ENCODE measurements at regions not wholly inside any gene's neighbourhood (a gene's known extent, or its start where the extent isn't known, plus 50 kb on each side); places are given as distances from the start of the nearest gene placed in this dataset.

DNA sequence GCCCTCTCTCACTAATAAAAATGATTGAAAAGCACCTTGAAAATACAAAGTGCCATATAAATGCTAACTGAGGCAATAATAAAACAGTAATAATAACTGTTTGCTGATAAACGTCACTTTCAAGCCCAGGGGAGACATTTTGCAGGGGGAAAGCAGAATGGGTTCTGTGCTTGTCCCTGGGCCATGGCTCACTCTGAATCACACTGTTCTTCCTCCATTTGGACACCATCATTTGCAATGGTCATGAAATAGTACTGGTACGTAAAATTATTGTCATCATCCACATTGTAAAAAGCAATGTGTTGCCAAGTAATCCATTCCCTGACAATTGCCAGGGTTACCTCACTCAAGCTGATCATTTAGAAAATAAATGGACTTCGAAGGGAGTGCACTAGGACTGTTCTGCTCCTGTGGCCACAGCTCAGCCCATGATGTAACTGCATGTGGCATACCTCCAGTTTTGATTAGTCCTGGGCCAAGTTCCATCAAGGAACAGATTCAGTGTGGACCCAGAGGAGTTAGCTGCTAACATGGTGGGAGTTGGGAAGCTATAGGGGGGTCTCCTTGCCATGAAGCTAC, 508.8 kb upstream of the CELF4 start:
- no peak for DNase-seq

DNA sequence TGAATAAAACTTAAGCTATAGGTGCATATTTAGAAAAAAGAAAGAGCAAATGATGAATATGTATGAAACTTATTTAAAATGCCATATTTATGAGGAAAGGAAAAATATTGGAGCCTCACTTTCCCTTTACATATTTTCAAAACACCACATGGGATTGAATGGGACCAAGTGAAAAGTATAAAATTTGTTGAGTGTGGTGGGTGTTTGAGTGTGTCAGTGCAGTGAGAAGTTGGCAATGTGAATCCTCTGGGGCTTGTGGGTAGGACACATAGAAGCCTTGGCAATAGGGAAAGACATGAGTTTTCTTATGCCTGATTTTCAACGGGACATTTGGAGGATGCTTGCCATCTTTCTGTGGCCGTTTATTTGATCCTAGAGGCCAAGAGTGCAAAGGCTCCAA, 502.2 kb upstream of the CELF4 start:
- DNase-seq: no peak

DNA sequence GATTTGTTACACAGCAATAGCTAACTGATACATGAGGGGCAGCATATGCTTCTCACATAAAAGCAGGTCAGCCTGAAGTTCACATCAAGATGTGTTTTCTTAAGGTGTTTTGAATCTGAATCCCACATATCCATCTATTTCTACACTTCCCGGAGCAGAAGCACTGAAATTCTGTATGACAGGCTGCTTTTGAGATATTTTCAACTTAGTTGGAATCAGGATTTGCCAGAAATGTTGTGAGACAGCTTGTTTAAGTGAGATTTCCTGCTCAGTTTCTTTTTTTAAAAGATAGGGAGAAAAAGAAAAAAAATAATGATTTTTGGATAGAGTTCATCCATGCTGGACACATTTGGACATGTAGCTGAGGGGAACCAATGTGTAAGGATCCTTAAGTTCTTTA, 501.5 kb upstream of the CELF4 start:
- DNase-seq: no peak

DNA sequence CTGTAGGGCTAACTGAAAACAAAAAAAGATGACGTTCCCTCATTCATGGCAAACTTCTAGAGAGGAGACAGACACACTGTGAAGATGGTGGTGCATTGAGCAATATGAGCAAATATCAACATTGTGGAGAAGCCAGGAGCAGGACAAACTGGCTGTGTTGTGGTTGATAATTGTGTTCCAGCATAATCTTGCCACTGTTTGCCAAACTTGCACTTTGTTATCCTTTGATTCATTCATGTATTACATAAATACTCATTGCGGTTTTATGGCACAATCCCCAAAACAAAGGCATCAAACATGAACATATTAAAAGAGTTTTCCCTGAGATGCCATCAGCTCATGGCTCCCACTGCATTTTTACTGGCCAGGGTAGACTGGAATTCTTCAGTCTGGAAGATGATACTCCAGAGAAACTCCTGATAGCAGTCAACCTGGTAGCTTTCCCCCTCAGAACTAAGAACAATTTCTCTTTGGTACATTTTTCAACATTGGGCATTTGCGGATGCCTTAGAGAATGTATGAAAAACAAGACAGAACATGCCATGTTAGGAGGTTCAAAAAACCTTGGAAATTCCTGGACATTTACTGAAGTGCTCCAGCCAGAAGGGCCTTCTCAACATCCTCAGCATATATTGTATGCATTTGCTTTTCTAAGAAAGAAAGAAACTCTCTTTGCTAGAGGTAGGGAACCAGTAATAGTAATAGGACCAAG, 487.4 kb upstream of the CELF4 start:
- DNase-seq: no peak

DNA sequence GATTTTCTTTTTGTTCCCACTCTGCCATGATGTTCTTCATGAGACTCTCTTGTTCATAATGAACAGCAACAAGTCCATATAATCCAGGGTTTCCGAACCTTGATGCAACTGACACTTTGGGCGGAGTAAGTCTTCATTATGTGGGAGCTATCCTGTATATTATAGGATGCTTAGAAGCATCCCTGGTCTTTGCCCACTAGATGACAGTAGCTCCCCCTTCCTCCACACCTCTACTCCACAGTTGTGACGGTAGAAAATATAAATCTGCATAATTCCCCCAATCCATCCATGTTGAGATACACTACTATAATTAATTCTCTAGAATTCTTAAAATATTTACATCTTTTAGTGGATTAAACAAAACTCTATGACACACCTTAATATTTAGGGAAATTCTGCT, 482.2 kb upstream of the CELF4 start:
- DNase-seq: no peak

DNA sequence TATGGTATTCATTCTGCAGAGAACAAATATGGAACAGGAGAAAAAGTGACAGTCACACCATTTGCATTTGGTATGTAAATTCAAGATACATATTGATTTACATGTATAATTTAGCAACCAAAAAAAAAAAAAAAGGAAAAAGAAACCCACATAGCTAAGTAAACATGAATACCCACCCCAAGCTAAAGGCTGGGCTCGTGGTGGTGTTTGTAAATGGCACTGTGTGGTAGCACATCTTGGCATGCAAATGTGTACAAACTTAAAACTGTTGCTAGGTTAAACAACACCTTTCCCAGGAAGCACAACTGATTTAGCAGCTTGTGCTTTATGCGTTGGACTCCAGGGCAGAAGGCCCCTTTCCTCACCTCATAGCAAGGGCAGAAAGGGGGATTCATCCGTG, 481.1 kb upstream of the CELF4 start:
- DNase-seq: no peak

DNA sequence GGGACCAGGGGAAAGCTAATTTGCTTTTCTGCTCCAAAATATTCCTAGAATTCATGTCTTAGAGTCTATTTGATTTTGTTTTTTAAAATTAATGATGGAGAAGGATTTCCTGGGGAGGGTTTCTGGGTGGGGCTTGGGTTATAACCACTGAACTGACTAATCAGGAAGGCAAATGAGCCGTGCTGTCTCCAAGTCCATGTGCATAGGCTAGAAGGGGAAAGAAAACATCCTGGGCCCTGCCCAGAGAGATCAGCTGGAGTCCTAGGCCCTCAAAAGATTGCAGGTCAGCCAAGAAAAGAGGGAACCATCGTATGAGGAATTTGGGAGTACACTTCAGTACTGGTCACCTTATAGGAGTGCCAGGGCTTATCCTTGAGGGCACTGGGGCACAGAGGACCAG, 480.2 kb upstream of the CELF4 start:
- DNase-seq: no peak

DNA sequence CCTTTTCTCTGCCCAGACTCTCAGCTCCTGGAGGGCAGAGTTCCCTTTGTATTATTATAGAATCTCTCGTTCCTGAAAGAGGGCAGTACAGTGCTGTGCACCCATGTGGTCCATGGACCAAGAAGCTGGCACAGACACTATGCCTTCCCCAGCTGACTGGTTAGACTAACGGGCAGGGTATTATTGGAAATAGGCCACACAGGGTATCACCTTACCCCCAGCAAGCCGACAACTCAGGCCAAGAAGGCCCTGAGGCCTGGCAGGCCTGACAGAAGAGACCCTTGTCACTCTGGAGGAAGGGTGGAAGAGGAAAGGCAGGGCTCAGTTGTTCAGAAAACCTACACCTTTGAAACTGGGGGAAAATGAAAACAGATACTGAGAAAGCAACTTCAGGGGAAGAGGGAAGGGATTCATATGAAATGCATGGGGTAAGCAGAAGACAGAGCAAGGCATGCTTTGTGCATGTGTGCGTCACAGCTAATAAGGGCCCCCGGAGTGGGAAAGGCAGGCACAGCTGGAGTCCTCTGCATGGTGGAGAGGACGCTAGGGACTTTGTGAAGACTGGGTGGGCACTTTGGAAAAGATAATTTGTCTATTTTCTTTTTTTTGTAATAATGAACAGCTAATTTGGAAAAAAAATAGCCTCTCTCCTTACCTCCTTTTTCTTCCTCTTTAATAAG, 476.8 kb upstream of the CELF4 start:
- no peak for DNase-seq

DNA sequence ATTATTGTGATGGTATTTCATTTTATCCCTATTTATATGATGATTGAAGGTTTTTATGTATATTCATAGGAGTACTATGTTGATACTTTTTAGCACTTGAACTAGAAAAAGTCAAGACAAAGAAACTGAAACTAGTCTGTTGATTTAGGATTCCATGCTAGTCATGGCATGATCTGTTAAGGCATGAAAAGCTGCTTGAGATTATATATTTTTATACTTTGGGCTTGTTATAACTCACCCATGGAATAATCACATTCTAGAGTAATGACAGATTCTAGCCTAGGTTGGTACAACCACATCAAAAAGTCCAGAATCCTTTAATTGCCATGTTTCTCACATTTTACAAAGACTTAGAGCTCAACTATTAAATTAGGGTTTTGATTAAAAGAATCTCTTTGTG, 472.6 kb upstream of the CELF4 start:
- DNase-seq: no peak

DNA sequence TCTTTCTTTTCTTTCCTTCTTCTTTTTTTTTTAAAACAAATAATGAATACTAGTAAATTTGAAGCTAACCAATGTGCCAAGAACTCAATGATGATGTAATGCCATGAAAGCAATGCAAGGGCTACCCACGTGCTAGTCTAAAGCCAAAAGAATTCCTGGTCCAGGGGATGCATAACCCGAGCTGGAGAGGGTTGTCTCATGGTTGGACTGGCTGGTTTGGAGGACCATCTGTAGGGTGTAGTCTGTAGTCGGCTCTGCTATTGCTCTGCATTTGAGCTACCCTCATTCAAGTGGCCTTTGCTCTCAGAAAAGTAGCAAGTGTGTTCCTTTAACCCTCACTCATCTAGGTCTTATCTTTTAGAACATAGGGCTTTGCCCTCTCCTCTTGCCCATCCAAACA, 469.6 kb upstream of the CELF4 start:
- DNase-seq: no peak

DNA sequence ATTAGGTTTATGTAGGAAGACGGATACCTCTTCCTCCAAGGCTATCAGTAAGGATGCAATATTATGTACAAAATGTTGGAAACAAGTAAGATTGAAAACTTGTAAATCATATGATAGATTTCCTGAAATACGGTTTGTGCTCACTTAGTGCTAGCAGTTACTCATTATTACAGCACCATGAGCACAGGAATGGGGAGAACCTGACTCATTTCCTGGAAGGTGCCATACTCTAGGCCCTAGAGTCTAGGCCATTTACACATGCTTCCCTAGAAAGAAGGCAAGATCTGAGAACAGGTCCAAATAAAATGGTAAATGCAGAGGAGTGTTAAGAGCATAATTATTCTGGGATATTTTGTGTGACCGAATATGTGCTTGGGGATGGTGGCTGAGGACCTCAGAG, 467.7 kb upstream of the CELF4 start:
- DNase-seq: no peak

DNA sequence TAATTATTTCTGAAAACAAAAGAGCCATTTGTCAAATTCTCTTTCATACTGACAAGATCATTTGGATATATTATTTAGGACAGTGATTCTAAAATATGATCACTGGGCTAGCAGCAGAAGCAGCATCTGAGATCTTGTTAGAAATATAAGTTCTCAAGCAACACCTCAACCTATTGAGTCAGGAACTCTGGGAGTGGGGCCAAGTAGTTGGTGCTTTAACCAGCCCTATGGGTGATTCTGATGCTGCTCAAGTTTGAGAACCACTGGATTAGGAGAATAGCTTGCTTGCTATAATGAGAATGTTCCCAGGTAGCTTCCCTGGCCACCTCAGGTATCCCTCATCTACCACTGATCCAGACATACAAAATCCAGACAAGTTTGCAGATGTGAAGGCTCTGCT, 466.9 kb upstream of the CELF4 start:
- no peak for DNase-seq

DNA sequence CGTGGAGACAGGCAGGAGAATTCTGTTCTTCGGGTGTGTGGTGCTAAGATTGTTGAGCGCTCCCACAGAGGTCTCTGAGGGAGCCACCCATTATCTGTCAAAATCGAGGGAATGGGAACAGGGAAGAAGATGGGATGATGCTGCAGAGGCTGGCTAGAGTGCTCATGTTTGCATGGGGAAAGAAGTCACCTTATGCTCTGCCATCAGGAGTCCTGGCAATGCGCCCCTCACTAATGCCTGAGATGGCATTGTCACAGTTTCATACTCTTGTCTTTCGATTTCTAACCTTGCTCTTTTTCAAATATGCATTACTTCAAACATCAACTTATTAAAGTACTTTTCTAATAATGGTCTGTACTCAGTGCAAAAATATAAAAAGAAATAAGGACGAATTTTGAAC, 463.3 kb upstream of the CELF4 start:
- no peak for DNase-seq

DNA sequence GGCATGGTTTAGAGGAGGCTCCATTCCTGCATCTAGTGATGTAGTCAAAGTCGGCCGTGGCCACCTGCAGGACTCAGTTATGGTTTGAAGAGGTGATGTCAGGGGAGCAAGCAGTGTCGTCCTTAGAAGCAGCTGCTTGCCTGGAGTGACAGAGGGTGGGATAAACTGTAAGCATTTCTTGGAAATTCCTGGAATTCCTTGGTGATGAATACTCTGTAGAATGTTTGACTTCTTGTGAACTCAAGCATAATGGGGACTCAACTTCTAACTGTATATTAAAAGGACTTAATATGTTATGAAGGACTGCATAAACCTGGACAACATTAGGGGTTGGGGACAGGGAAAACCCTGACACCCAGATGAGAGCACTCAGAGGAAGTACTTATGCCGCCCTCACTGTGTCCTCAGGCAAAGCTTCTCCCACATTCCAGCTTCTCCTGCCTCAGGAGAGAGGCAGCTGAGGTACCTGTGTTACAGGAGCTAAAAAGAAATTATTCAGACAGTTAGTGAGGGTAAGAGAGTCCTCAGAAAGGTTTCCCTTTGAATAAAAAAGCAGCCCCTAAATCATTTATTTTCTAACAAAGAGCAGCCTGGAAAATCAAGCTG, 459.9 kb upstream of the CELF4 start:
- DNase-seq: no peak

DNA sequence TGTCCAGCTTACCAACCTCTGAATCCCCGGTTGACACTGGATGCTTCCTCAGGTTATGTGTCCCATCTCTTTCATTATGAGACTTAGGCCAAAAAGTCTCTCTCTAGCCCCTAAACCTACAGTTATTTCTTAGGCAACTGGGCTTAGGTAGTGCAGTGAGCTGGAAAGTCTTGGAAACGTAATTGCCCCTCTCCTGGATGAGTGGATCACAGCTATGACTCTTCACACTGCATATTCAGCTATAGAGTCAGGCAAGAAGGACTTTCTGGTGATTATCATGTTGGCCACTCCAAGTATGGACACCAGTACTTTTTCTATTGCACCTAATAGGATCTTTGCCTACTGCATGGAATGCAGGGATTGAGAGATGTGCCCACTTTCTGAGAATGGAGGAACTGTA, 458.3 kb upstream of the CELF4 start:
- no peak for DNase-seq

DNA sequence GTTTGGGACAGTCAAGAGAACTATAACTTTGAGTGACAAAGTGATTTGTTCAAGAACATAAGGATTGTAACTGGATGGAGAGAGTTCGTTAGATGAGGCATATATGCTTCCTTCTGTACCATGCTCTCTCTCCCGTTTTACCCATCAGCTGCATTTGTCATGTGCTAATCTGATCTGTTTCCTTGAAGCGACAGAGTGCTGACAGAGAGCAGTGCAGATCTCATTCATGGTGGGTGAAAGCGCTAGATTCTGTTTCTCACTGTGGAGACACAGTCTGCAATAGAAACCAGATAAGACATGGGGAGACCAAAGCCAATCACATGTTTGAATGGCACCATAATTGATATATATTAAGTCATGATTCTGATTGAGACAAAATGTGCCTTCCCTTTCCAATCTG, 456.6 kb upstream of the CELF4 start:
- no peak for DNase-seq

DNA sequence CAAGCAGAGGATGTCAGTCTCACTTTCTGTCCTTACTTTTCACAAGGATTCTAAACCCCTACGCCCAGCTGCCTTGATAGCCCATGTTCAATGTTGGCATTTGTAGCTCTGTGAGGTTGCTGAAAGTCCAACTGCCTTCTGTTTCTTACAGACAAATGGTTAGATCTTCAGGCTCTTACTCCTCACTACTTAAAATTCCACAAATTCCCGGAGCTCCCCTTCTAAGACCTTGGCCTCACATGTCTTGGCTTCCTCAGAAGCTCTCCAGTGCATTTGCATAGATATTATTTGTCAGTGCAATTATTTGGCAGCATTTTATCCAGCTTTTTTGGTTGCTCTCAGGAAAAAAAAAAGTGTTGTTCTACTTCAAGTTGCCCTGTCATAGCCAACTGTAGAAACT, 453.7 kb upstream of the CELF4 start:
- no peak for DNase-seq

DNA sequence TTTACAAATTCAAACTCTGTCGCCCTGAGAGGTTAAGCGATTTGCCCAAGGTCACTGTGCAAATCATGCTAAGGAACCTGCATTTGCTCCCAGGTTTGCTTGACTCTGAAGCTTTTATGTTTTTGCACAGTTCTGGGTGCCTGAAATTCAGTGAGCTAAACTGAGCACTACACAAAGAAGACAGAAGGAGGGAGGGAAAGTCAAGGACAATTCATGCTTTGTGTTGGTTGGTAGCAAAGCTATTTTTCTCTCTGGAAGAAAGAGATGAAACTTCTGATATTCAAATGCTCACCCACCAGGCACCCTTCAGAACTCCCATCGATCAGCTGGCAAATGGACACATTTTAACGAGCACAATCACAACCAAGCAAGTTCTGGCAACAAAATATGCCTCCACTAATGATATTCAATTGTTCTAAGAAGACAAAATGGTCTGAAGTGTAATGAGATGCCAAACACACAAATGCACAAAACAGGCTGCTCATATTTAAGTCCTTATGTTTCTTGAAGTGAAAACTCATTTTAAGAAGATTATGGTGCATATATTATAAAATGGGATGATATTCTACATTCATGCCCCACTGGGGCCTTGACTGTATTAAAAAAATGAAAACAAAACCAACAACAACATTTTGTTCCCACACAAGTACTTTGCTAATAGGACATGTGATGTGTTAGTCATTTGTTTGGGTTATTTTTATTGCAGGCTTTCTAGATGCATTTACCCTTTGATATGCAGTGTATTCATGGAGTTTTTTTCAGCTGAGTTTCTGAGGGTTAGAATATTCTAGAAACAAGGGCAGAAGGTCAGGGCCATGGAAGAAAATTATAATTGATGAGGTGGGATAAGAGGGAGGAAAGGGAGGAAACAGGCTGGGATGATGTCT, 445.6 kb upstream of the CELF4 start:
- DNase-seq: no peak

DNA sequence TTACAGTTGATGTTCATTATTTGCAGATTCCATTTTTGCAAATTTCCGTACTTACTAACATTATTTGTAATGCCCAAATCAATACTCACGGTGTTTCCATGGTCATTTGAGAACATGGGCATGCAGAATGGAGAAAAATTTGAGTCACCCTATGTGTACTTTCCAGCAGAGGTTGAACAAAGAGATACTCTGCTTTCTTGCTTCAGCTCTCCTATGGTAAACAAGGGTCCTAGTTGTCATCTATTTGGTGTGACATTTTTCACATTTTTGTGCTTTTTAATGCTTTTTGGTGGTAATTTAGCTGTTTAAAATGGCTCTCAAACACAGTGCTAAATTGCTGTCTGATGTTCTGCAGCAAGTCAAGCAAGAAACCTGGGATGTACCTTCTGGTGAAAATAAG, 444.4 kb upstream of the CELF4 start:
- DNase-seq: no peak

DNA sequence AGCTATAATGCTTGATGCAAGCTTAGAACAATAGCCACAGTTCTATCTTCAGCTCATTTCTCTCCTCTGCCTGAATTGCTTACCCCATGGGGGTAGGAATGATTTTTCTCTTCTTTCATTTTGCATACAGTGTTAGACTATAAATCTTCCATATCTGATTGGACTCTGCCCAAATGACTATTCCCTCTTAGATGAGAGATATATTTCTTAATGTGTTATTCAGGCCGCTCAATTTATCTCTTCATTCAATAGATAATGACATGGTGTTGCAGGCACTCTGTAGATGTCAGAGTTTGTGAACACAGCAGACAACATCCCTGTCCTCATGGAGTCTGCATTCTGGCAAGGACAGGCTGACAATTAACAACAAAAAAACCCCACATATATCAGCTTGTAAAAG, 443.7 kb upstream of the CELF4 start:
- DNase-seq: no peak

DNA sequence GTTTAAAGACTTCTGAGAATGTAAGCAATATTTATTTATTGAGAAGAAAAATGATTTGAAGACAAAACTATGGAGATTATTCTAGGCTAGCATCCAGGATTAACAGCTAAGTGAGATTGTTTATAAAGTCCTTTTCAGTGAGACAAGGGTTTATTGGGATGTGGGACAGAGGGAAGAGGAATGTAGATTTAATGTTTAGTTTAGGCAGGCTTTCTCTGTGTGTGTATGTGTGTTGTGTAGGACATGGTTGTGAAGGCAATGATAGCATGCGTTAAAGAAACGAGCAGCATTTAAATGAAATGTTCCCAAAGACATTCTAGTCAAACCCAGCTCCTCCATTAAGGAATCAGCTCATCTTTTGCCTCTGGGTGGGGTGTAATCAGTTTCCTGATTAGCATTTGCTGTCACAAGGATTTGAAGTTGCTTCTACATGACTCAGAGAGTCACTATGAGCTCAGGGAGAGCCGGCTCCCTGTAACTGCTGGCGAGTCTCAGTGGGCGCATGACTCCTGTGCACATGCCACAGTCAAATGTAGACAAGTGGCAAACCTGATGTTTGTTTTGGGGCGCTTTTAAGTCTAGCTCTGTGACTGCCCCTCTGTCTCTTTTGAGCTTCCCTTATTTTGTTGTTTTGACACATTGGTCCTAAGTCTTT, 442.2 kb upstream of the CELF4 start:
- DNase-seq: no peak

DNA sequence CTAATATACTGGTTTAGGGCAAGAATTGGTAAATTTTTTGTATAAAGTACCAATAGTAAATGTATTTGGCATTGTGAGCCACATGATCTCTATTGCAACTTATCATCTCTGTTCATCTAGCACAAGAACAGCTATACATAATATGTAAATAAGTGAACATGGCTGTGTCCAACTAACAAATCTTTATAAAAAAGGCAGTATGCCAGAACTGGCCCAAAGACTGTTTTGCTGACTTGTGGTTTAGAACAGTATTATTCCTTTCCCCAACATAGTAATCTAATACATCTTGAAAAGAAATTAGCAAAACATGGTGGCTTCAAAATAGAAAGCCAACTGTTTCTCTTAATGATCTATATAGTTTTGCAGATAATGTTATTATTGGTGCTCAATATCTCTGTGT, 441.4 kb upstream of the CELF4 start:
- no peak for DNase-seq

DNA sequence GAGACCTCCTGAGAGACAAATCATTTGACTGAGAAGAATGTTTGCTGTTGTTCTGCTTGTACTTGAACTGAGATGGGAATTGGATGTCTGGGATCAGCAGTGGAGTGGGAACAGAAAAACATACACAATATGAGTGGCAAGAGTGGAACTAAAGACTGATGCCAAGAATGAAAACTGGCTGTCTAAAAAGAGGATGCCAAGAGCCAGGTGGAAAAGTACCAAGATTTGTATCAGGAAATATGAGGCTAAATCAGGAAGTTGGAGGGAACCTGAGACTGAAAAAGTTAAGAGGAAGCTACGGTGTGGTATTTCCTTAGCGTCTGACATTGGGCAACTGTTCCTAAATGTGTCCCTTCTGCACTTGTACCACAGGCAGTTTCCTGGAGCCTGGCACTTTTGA, 440.9 kb upstream of the CELF4 start:
- DNase-seq: no peak
